IPS DF 6.9 (cell line): ENCODE measurements at regions not wholly inside any gene's neighbourhood (a gene's known extent, or its start where the extent isn't known, plus 50 kb on each side); places are given as distances from the start of the nearest gene placed in this dataset.

Experiments
- DNase-seq: peaks from one replicate; pipeline ENCODE4 v3.0.0-alpha.2; 2013; ENCODE audit warnings: low read depth, low spot score
- H3K27ac ChIP-seq: one replicate; pipeline ENCODE4 v1.5.1; 2013; ENCODE audit warnings: low read length, control low read depth
- H3K27me3 ChIP-seq: 2 replicates; pipeline ENCODE4 v1.6.1; 2013; ENCODE audit warnings: mild to moderate bottlenecking, low read length; ENCODE audit not compliant: control insufficient read depth, insufficient read depth
- H3K36me3 ChIP-seq: 2 replicates; pipeline ENCODE4 v1.6.1; 2013; ENCODE audit warnings: low read length; ENCODE audit not compliant: control insufficient read depth, insufficient read depth
- H3K4me1 ChIP-seq: 2 replicates; pipeline ENCODE4 v1.6.1; 2013; ENCODE audit warnings: low read length; ENCODE audit not compliant: control insufficient read depth, insufficient read depth
- H3K4me3 ChIP-seq: 2 replicates; pipeline ENCODE4 v1.5.1; 2013; ENCODE audit warnings: mild to moderate bottlenecking, low read length
- H3K9me3 ChIP-seq: 2 replicates; pipeline ENCODE4 v1.6.1; 2013; ENCODE audit warnings: low read length, inconsistent platforms; ENCODE audit not compliant: control insufficient read depth, insufficient read depth
- WGBS: extraction: QIAGEN DNeasy Blood & Tissue Kit; methylation state at CpG from one replicate; pipeline ENCODE4 v1.1.7; 2013; ENCODE audit warnings: mixed read lengths, missing lambda C conversion rate; ENCODE audit not compliant: insufficient read length, insufficient coverage; 5-methylcytosine and 5-hydroxymethylcytosine counted together

DNA sequence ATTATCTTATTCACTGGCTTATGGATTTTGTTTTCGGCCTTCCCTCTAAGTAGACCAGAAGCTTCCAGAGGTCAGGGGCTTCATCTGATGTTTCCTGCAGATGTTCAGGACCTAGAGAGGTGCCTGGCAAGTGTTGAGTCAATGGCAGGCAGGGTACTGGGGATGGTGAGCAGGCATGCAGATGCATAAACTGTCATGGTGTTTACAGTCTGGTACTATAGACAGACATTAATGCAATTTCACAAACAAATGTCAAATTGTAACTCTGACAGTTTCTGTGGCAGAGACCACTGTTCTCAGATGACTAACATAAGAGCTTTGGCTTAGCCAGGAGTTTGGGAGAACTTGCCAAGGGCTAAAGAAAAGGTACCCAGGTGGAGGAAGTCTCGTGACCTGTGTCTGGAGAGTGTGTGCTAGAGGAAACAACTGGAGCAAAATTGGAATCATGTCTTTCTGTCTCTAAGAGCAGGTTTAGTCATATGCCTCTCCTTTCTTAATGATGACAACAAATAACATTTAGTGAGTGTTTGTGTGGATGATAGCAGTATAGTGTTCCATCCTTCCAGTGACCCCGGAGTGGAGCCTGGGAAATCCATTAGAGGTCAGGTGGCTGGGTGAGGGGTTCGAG is 53.7 kb upstream of the TRAK1 start:
- Histone ChIP-seq H3K27ac (no peak overlapping the region), H3K27me3 (no peaks in the 10 kb centered on the region), H3K4me1 (no peaks in the 10 kb centered on the region), H3K9me3 (no peaks in the 10 kb centered on the region), H3K4me3 (no peak overlapping the region), H3K36me3 (no peaks in the 10 kb centered on the region)
- no CpG with 5 or more reads among the region's 4 CpGs for WGBS
- DNase-seq, result no peak

DNA sequence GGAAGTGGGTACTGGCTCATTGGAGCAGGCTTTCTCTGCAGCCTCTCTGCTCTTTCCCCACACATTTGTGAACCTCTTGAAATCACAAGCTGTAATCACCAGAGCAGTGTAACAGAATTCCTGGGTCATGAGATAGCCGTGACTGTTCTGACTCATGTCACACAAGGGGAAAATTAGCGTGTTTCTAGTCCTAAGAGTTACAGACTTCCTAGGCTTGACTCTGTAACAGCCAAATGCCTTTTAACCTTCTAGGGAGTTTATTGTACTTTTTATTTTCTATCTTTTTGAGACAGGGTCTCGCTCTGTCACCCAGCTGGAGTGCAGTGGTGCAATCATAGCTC is 54.7 kb upstream of the TRAK1 start:
- H3K27ac ChIP-seq, result no peak overlapping the region

DNA sequence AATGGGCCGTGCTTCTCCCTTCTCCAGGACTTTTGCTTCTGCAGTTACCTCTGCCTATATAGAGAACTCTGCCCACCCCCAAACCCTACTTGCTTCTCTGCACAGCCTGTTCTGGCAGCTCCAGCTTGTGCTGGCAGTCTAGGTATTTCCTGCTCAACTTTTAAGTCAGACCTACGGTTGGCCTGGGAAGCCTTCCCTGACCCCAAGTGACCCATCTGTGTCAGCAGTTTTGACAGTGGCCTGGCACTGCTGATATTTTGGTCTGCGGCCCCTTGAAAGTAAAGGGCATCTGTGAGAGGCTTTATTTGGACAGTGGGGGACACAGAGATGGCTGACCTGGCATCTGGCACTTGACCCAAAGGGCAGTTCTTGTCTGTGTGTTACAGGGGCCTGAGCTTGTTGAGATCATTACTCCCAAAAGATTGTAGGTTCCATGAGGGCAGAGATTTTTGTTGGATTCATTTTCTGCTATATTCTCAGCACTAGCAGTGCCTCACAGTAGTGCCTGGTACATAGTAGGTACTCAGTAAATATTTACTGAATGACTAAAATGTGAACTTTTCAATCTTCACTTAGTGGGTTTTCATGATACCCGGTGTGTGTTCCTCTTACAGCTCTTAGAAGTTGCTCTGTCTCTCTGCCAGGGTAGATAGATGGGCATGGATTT is 55.2 kb upstream of the TRAK1 start:
- no CpG with 5 or more reads among the region's 4 CpGs for WGBS

More for the DNA sequence above, 54.7 kb upstream of the TRAK1 start:
- no CpG with 5 or more reads among the region's 3 CpGs for WGBS
- Histone ChIP-seq H3K9me3 (no peaks in the 10 kb centered on the region), H3K27me3 (no peaks in the 10 kb centered on the region), H3K4me3 (no peak overlapping the region), H3K36me3 (no peaks in the 10 kb centered on the region), H3K4me1 (peaks cover 2% of the 10 kb centered on the region; the same call in 1 of the 2 replicates)
- DNase-seq, result no peak

DNA sequence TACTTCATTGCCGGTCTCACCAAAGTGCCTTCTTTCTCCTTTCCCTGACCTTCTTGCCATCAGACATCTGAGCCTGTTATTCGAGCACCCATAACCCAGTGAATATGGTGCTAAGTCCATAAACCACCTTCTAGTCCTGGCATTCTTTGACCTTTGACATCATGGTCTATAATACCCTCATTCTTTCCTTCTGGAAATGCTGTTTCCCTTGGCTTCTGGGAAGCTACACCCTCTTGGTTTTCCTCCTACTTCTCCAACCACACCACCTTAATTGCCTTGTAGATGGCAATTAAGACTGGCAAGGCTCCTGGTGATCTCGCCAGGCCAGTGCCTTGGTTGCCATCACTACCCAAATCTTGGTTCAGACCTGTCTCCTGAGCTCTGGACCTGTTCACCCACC is 56.1 kb upstream of the TRAK1 start:
- Histone ChIP-seq H3K9me3 (no peaks in the 10 kb centered on the region), H3K4me1 (peaks cover 2% of the 10 kb centered on the region; the same call in 1 of the 2 replicates), H3K4me3 (no peak overlapping the region), H3K36me3 (no peaks in the 10 kb centered on the region), H3K27ac (no peak overlapping the region), H3K27me3 (no peaks in the 10 kb centered on the region)
- DNase-seq, result no peak
- no CpG with 5 or more reads among the region's 3 CpGs for WGBS

More for the DNA sequence above, 55.2 kb upstream of the TRAK1 start:
- H3K9me3 ChIP-seq, result no peaks in the 10 kb centered on the region
- no peaks in the 10 kb centered on the region for H3K27me3 ChIP-seq
- H3K4me3 ChIP-seq, result no peak overlapping the region
- no peaks in the 10 kb centered on the region for H3K36me3 ChIP-seq
- no peak for DNase-seq
- peaks cover 2% of the 10 kb centered on the region; the same call in 1 of the 2 replicates for H3K4me1 ChIP-seq
- H3K27ac ChIP-seq, result no peak overlapping the region

DNA sequence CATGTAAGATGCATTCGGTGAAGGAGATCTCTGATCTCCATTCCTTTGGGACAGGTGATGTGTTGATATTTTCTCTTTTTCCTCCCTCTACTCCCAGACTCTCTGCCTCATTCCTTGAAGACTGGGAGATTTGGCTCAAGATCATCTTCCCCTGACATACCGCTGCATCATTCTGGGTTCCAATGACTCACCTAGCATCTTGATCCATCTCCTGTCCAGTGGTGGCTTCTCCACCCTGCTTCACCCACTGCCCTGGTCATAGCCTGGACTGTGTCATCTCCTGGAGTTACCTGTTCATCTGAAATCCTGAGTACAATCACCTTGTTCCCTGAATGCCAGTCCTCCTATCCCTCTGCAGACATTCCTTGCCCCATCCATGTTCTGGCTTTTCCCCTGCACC is 57.4 kb upstream of the TRAK1 start:
- Histone ChIP-seq H3K27me3 (no peaks in the 10 kb centered on the region), H3K4me3 (no peak overlapping the region), H3K27ac (no peak overlapping the region), H3K4me1 (peaks cover 2% of the 10 kb centered on the region; the same call in 1 of the 2 replicates), H3K36me3 (no peaks in the 10 kb centered on the region), H3K9me3 (no peaks in the 10 kb centered on the region)
- no peak for DNase-seq
- no CpG with 5 or more reads among the region's 2 CpGs for WGBS

DNA sequence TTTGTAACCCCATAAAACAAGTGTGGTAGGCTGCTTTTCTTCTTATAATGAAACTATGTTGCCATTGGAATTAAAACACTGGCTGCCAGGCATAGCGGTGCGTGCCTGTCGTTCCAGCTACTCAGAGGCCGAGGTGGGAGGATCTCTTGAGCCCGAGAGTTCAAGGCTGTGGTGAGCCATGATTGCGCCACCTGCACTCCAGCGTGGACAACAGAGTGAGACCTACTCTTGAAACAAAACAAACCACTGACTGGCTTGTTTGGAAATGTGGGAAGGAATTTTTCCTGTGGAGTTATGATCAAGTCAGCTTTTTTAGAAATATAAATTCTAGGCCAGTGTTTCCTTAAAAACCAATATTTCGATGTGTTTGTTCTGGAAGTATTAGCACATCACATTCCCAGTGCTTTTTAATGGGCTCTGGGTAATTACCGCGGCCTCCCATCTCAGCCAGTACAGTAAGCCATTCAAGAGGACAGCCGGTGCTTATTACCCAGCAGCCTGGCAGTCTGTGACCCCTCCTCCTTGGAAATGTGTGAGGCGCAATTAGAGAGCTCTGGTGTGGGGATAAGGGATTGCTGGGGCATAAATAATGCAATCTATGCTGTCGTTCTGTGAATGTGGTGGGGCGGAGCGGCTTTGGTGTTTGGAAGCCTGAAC is 58.3 kb upstream of the TRAK1 start:
- Histone ChIP-seq H3K9me3 (no peaks in the 10 kb centered on the region), H3K27ac (no peak overlapping the region), H3K4me1 (peaks cover 3% of the 10 kb centered on the region; the same call in 1 of the 2 replicates), H3K27me3 (no peaks in the 10 kb centered on the region), H3K4me3 (no peak overlapping the region), H3K36me3 (no peaks in the 10 kb centered on the region)
- DNase-seq, result no peak
- WGBS, result no CpG with 5 or more reads among the region's 15 CpGs

DNA sequence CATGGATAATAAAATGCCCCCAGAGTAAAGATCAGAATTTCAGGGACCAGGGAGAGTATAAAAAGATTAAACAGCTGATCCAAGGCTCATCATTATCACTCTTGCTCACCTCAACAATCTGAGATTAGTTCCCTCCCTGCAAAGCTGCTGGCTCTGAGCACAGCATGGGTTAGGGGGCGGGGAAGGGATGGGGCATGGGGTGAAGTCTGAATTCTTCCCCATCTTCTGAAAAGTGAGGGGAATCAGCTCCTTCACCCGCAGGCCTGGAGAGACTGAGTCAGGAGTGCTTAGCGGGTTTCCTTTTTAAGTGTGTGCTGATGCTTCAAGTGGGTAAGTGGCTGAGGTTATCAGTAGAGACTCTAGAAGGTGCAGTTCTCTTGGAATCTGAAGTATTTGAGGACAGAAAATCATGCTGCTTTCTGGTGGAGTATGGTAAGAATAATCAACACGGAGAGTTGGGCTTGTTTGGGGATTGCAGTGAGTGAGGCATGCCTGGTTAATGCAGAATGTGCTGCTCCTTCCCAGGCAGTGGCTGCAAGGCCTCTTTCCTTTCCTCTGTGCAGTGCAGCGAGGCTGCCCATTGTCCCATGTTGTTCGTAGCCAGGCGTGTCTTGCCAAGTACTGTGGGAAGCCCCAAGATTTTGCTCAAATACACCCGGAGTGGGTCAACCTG is 59.2 kb upstream of the TRAK1 start:
- WGBS, result no CpG with 5 or more reads among the region's 8 CpGs
- H3K9me3 ChIP-seq, result no peaks in the 10 kb centered on the region
- peaks cover 3% of the 10 kb centered on the region; the same call in 1 of the 2 replicates for H3K4me1 ChIP-seq
- no peaks in the 10 kb centered on the region for H3K36me3 ChIP-seq
- no peak for DNase-seq
- H3K27me3 ChIP-seq, result no peaks in the 10 kb centered on the region
- H3K4me3 ChIP-seq, result no peak overlapping the region
- H3K27ac ChIP-seq, result no peak overlapping the region

DNA sequence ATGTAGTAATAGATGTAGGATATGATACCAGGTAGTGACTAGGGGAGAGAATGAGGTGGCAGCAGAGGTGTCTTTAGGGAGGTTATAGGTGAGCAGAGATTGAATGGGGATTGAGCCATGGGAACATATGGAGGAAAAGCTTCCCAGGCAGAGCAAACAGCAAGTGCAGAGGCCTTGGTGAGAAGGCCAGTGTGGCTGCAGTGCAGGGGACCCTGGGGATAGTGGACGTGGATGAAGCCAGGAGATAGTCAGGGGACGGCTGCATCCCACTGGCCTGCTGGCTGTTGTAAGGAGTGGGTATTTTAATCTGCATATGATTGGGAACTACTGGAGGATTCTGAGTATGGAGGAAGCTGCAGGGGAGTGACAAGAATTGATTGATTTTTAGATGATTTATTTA is 62.7 kb upstream of the TRAK1 start:
- Histone ChIP-seq H3K4me1 (peaks cover 6% of the 10 kb centered on the region; the same call in 1 of the 2 replicates), H3K27me3 (no peaks in the 10 kb centered on the region), H3K27ac (no peak overlapping the region), H3K36me3 (no peaks in the 10 kb centered on the region), H3K9me3 (no peaks in the 10 kb centered on the region), H3K4me3 (no peak overlapping the region)
- DNase-seq, result no peak
- no CpG with 5 or more reads among the region's 2 CpGs for WGBS

DNA sequence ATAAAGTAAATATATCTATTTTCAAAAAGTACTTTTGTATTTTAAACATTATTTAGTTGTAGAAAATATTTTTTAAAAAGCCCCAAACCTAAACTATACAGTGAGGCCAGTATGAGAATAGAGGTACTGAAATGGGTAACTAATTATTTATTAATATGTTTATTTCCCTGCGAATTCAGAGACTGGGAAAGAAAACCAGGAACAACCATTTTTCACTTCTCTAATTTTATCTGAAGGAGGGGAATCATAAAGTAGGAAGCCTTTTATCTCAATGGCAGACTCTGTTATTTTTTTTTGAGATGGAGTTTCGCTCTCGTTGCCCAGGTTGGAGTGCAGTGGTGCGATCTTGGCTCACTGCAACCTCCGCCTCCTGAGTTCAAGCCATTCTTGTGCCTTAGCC is 63.6 kb upstream of the TRAK1 start:
- H3K27ac ChIP-seq, result no peak overlapping the region
- WGBS, result no CpG with 5 or more reads among the region's 5 CpGs
- DNase-seq, result no peak
- no peaks in the 10 kb centered on the region for H3K27me3 ChIP-seq
- peaks cover 6% of the 10 kb centered on the region; the same call in 1 of the 2 replicates for H3K4me1 ChIP-seq
- H3K4me3 ChIP-seq, result no peak overlapping the region
- H3K36me3 ChIP-seq, result no peaks in the 10 kb centered on the region
- no peaks in the 10 kb centered on the region for H3K9me3 ChIP-seq

DNA sequence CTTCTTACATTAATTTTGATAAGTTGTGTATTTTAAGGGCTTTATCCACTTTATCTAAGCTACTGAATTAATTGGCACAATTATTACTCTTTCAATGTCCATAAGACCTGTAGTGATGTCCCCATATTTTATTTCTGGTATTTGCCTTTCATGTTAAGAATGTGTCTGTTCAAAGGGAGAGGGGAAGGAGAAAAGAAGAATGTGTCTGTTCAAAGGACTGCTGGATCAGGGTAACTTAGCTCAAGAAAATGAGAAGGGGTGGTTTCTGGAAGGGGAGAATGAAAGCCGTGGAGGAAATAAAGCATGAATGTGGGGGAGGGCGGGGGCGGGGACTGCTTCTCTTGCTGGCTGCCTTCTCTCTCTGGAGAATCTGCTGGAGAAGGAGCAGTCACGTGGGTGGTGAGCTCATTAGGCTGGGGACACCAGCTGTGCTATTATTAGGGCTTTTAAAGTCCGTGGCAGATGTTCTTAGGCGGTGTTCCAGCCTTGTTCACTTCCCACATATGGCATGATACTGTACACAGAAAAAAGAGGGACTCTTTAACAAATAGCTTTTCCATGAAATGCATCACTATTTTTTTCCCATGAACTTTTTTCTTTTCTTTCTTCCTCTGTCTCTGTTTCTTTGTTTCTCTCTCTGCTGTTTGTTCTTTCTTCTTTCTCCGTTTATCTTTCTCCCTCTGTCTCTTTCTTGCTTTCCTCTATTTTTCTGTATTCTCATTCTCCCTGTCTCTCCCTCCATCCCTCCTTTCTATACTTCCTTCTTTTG is 63.7 kb upstream of the ULK4 start:
- Histone ChIP-seq H3K4me1 (peaks cover 4% of the 10 kb centered on the region; the same call in 1 of the 2 replicates), H3K36me3 (no peaks in the 10 kb centered on the region), H3K27me3 (no peaks in the 10 kb centered on the region), H3K4me3 (no peak overlapping the region), H3K27ac (no peak overlapping the region), H3K9me3 (no peaks in the 10 kb centered on the region)
- no CpG with 5 or more reads among the region's 7 CpGs for WGBS
- peak; percentile 70 for DNase-seq
